Upper lobe of left lung (tissue), 6 donors: ENCODE measurements at regions not wholly inside any gene's neighbourhood (a gene's known extent, or its start where the extent isn't known, plus 50 kb on each side); places are given as distances from the start of the nearest gene placed in this dataset.

Experiments
- ATAC-seq, 2 donors: fragments of 200-7000 bp; cut with Tn5 transposase; one replicate each; pipeline ENCODE4 v1.9.1; 2022; ENCODE audit warnings: mild to moderate bottlenecking in 2 of 2, moderate library complexity in 2 of 2; ENCODE audit not compliant: low FRiP score in 2 of 2
- DNase-seq, 2 donors: peaks; one replicate each; pipeline ENCODE4 v3.0.0-alpha.2; 2019 to 2020
- H3K27ac ChIP-seq, 4 donors: fragments of 200-600 bp; sonication (generic); one replicate each; pipeline ENCODE4 v1.5.1; 2016 to 2019
- H3K27me3 ChIP-seq, 4 donors: fragments of 200-600 bp; sonication (generic); one replicate each; pipeline ENCODE4 v1.5.1; 2017 to 2019
- H3K36me3 ChIP-seq, 4 donors: fragments of 200-600 bp; sonication (generic); one replicate each; pipeline ENCODE4 v1.5.1; 2016 to 2019
- H3K4me1 ChIP-seq, 4 donors: fragments of 200-600 bp; sonication (generic); one replicate each; pipeline ENCODE4 v1.5.1; 2018 to 2019
- H3K4me3 ChIP-seq, 4 donors: fragments of 200-600 bp; sonication (generic); one replicate each; pipeline ENCODE4 v1.5.1; 2017 to 2019; ENCODE audit warnings: mild to moderate bottlenecking in 2 of 4, moderate library complexity in 1 of 4
- H3K9me3 ChIP-seq, 4 donors: fragments of 200-600 bp; sonication (generic); one replicate each; pipeline ENCODE4 v1.5.1; 2018 to 2019
- EP300 ChIP-seq, 4 donors: sonication (generic); formaldehyde crosslinking; IDR thresholded peaks; one replicate each; pipeline ENCODE4 v1.5.1; 2017; ENCODE audit warnings: antibody characterized with exemption in 4 of 4, control low read depth in 2 of 4
- POLR2A ChIP-seq, 4 donors: fragments of 450-650 bp; IDR thresholded peaks; one replicate each; pipeline ENCODE4 v1.5.1; 2016 to 2017; ENCODE audit warnings: antibody characterized with exemption in 4 of 4, mild to moderate bottlenecking in 2 of 4
- POLR2AphosphoS5 ChIP-seq, 2 donors: sonication (generic); formaldehyde crosslinking; IDR thresholded peaks; one replicate each; pipeline ENCODE4 v1.5.1; 2017; ENCODE audit warnings: antibody characterized with exemption in 2 of 2
- WGBS, 2 donors: methylation state at CpG; one replicate each; pipeline ENCODE4 v1.1.5; 2017 to 2018; 5-methylcytosine and 5-hydroxymethylcytosine counted together
- TF ChIP-seq, protein P1 (sequence below), 6 experiments: fragments of 450-650 bp in 4 of 6; fragments of 200-600 bp in 2 of 6; sonication (generic) in 2 of 6; IDR thresholded peaks; one replicate each; pipeline ENCODE4 v1.5.1; 2016 to 2019; ENCODE audit warnings: antibody characterized with exemption in 6 of 6
- donor health status: DM: no; HTN: no; CAD: no; lungs with moderate emphysema.
- donor health status: DM: no; HTN: yes; CAD: no; lungs with severe emphysema.

DNA sequence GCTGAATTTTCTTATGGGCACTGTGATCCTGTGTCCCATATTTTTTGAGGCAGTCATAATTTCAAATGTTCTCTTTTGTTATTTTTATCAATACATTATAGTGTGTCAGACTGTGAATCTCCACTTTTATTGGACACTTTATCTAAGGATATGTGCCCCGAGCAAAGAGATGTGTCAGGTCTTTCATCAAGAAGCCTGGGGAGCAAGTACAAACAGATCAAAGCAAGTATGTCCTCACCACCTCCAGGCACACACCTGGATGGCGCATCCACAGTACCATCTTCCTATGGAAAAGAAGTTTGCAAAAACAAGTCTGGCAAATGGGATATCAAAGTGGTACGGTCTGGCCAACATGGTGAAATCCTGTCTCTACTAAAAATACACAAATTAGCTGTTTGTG, 81.0 kb upstream of the ZNF236 start:
- TF ChIP-seq, protein P1, sequence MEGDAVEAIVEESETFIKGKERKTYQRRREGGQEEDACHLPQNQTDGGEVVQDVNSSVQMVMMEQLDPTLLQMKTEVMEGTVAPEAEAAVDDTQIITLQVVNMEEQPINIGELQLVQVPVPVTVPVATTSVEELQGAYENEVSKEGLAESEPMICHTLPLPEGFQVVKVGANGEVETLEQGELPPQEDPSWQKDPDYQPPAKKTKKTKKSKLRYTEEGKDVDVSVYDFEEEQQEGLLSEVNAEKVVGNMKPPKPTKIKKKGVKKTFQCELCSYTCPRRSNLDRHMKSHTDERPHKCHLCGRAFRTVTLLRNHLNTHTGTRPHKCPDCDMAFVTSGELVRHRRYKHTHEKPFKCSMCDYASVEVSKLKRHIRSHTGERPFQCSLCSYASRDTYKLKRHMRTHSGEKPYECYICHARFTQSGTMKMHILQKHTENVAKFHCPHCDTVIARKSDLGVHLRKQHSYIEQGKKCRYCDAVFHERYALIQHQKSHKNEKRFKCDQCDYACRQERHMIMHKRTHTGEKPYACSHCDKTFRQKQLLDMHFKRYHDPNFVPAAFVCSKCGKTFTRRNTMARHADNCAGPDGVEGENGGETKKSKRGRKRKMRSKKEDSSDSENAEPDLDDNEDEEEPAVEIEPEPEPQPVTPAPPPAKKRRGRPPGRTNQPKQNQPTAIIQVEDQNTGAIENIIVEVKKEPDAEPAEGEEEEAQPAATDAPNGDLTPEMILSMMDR (IDR thresholded peaks at IDR 0.05) = no peak
- no peak for TF ChIP-seq POLR2A (IDR thresholded peaks at IDR 0.05)
- TF ChIP-seq EP300 (IDR thresholded peaks at IDR 0.05) = no peak
- TF ChIP-seq POLR2AphosphoS5 (IDR thresholded peaks at IDR 0.05) = no peak
- no peak overlapping the region for H3K4me3 ChIP-seq
- DNase-seq (no peak), ATAC-seq (no peak)
- no peaks in the 10 kb centered on the region for H3K4me1 ChIP-seq
- no peaks in the 10 kb centered on the region for H3K9me3 ChIP-seq
- no peaks in the 10 kb centered on the region for H3K36me3 ChIP-seq
- H3K27me3 ChIP-seq = no peaks in the 10 kb centered on the region
- 84 to 97% methylated on average over 3 of the region's 3 CpGs for WGBS, 2 donors
- no peak overlapping the region for H3K27ac ChIP-seq

DNA sequence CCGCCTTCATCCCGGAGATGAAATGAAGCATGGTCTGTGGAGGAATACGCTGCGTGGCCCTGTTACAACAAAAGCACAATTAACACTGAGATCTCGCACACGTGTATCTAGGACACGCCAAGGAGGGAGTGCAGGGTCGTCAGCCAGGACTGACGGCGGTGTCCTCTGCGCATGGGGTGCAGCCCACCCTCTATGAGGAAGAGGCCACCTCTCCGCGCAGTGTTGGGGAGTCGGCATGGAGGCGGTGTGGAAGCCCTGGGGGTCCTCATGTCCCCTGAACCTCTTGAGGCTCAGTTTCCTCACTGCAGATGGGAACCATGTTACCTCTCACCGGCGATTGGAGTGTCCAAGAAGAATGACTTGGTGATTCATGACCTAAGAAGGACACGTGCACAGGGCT, 86.0 kb upstream of the ZNF236 start:
- Histone ChIP-seq H3K4me3 (no peak overlapping the region), H3K36me3 (no peaks in the 10 kb centered on the region), H3K27me3 (no peaks in the 10 kb centered on the region), H3K27ac (no peak overlapping the region), H3K4me1 (no peaks in the 10 kb centered on the region), H3K9me3 (no peaks in the 10 kb centered on the region)
- peak in 1 of 2 donors; percentile 54 for DNase-seq
- WGBS, 2 donors = 92% methylated on average over 17 to 18 of the region's 18 CpGs
- TF ChIP-seq POLR2A (IDR thresholded peaks at IDR 0.05) = no peak
- no peak for TF ChIP-seq EP300 (IDR thresholded peaks at IDR 0.05)
- no peak for TF ChIP-seq POLR2AphosphoS5 (IDR thresholded peaks at IDR 0.05)
- TF ChIP-seq, protein P1 (IDR thresholded peaks at IDR 0.05) = no peak
- peak in 1 of 2 donors; percentile 70 for ATAC-seq

DNA sequence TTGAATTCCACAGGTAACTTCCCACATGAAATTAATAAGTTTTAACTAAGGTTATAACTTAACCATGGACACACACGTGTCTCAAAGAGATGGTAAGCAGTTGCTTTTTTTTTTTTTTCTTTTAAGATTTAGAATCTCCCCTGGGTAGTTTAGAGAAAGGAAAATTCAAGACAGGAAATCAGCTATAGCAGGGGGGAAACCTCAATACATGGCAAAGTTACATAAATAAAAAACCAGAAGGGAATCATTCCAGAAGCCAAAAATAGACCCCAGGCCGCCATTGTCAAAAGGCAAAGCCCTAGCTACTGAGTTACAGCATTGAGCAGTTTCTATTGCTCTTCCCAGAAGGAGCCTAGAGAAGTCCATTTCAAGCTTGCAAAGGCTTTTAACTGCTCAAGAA, 91.5 kb upstream of the ZNF236 start:
- Histone ChIP-seq H3K36me3 (no peaks in the 10 kb centered on the region), H3K4me1 (no peaks in the 10 kb centered on the region), H3K4me3 (no peak overlapping the region), H3K9me3 (peaks cover 0 to 2% (median 0%) of the 10 kb centered on the region in 4 donors), H3K27me3 (no peaks in the 10 kb centered on the region), H3K27ac (no peak overlapping the region)
- TF ChIP-seq, protein P1 (IDR thresholded peaks at IDR 0.05) = no peak
- TF ChIP-seq POLR2AphosphoS5 (IDR thresholded peaks at IDR 0.05) (no peak), POLR2A (IDR thresholded peaks at IDR 0.05) (no peak), EP300 (IDR thresholded peaks at IDR 0.05) (no peak)
- WGBS, 2 donors = 25 to 44% methylated on average over 2 of the region's 2 CpGs
- ATAC-seq (no peak), DNase-seq (no peak)

DNA sequence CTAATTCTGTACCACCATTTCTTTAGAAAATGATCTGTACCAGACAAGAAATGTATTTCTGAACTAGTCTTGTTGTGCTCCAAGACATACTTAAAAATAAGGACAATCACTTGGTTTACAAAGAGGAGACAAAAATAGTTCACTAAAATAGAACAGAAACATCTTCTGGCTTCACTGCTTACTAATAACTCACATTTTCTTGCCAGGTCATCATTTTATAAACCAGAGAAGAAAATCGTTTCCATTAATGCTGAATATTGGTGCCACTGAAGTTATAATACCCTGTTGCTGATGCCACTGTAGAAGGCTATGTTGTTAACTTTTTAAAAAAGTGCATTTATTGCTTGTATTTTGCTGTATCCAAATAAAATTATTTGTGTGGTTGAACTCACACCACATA, 94.8 kb upstream of the ZNF236 start:
- Histone ChIP-seq H3K27me3 (no peaks in the 10 kb centered on the region), H3K4me1 (no peaks in the 10 kb centered on the region), H3K36me3 (no peaks in the 10 kb centered on the region), H3K9me3 (peaks cover 0 to 2% (median 0%) of the 10 kb centered on the region in 4 donors), H3K27ac (no peak overlapping the region), H3K4me3 (no peak overlapping the region)
- ATAC-seq (no peak), DNase-seq (no peak)
- WGBS, 2 donors = 83 to 86% methylated on average over 1 of the region's 1 CpG
- TF ChIP-seq EP300 (IDR thresholded peaks at IDR 0.05) (no peak), POLR2AphosphoS5 (IDR thresholded peaks at IDR 0.05) (no peak), POLR2A (IDR thresholded peaks at IDR 0.05) (no peak)
- TF ChIP-seq, protein P1 (IDR thresholded peaks at IDR 0.05) = no peak

DNA sequence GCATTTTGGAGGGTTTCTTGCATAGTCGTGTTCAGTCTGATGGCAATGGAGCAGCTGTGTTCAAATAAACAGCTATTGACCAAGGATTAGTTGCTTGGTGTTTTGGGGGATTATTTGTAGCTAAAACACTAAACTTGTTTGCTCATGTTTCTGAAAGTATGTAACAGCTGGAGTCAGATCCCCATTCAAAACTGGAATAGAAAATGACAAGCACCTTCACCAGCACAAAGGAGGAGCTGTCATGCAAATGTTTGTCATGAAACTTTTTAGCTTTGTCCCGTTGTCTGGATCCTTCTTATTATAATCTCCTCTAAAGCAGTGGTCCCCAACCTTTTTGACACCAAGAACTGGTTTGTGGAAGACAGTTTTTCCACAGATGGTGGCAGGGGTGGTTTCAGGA, 96.9 kb upstream of the ZNF236 start:
- no peak for ATAC-seq
- no peak overlapping the region for H3K4me3 ChIP-seq
- DNase-seq = no peak
- WGBS, 2 donors = 24 to 65% methylated on average over 2 of the region's 2 CpGs
- peaks cover 0 to 2% (median 0%) of the 10 kb centered on the region in 4 donors for H3K9me3 ChIP-seq
- no peaks in the 10 kb centered on the region for H3K27me3 ChIP-seq
- H3K4me1 ChIP-seq = no peaks in the 10 kb centered on the region
- TF ChIP-seq, protein P1 (IDR thresholded peaks at IDR 0.05) = no peak
- TF ChIP-seq EP300 (IDR thresholded peaks at IDR 0.05) = no peak
- no peaks in the 10 kb centered on the region for H3K36me3 ChIP-seq
- H3K27ac ChIP-seq = no peak overlapping the region
